Prostate gland (tissue), 1 donor: ENCODE measurements at regions not wholly inside any gene's neighbourhood (a gene's known extent, or its start where the extent isn't known, plus 50 kb on each side); places are given as distances from the start of the nearest gene placed in this dataset.

Experiments
- POLR2A ChIP-seq: fragments of 450-650 bp; IDR thresholded peaks from one replicate; pipeline ENCODE4 v1.6.1; 2016; ENCODE audit warnings: antibody characterized with exemption, mild to moderate bottlenecking
- POLR2AphosphoS5 ChIP-seq: sonication (generic); formaldehyde crosslinking; IDR thresholded peaks from one replicate; pipeline ENCODE4 v1.6.1; 2017; ENCODE audit warnings: antibody characterized with exemption

DNA sequence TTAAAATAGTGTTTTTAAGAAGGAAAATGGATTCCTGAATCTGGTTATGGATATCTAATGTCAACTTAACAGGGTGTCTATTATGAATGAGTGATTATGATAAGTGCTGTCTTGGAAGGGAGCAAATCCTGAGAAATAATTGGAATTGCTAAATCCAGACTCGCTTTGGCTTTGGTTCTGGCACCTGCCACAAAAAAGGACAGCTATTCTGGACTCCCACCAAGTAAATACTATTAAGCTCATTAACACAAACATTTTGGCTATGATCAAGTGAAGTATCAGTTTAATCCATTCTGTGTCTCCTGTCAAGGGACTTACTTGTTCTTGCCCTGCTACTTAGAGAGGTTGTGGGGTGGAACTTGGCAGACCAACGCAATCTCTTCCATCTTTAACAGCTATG, 403.7 kb downstream of the CENPC start:
- TF ChIP-seq POLR2A (no peak), POLR2AphosphoS5 (no peak)
